H1 (cell line): ENCODE measurements at regions not wholly inside any gene's neighbourhood (a gene's known extent, or its start where the extent isn't known, plus 50 kb on each side); places are given as distances from the start of the nearest gene placed in this dataset.

Source experiments
- CBX5 ChIP-seq: fragments of 300-800, 300-1000 bp; sonication (generic); IDR thresholded peaks from 2 replicates; pipeline ENCODE4 v1.7.1; 2016; ENCODE audit warnings: antibody characterized with exemption, low read length, low read depth
- EP300 ChIP-seq, 2 experiments: IDR thresholded peaks; 1 replicate in 1 of 2; 2 replicates in 1 of 2; pipeline ENCODE4 v1.6.1; 2011 to 2012; ENCODE audit warnings: low read depth in 2 of 2, low read length in 2 of 2, mild to moderate bottlenecking in 2 of 2, borderline replicate concordance in 1 of 2, inconsistent platforms in 1 of 2, moderate library complexity in 1 of 2
- EZH2 ChIP-seq: fragments of 200-600 bp; sonication (generic); IDR thresholded peaks from 2 replicates; pipeline ENCODE4 v1.7.1; 2012; ENCODE audit warnings: low read depth, mild to moderate bottlenecking, moderate library complexity, low read length, inconsistent platforms; ENCODE audit not compliant: severe bottlenecking
- SAP30 ChIP-seq: fragments of 300-600 bp; sonication (generic); IDR thresholded peaks from 2 replicates; pipeline ENCODE4 v1.7.1; 2012; ENCODE audit warnings: low read length, moderate library complexity, mild to moderate bottlenecking, inconsistent platforms; ENCODE audit not compliant: insufficient read depth, insufficient replicate concordance
- TBP ChIP-seq: IDR thresholded peaks from 2 replicates; pipeline ENCODE4 v1.6.1; 2011; ENCODE audit warnings: low read depth, low read length, improper control_type of control experiment
- TF ChIP-seq, protein P1 (sequence below): fragments of 300-600 bp; sonication (generic); IDR thresholded peaks from 2 replicates; pipeline ENCODE4 v1.7.1; 2012; ENCODE audit warnings: low read length, moderate library complexity, mild to moderate bottlenecking, inconsistent platforms; ENCODE audit not compliant: insufficient replicate concordance

DNA sequence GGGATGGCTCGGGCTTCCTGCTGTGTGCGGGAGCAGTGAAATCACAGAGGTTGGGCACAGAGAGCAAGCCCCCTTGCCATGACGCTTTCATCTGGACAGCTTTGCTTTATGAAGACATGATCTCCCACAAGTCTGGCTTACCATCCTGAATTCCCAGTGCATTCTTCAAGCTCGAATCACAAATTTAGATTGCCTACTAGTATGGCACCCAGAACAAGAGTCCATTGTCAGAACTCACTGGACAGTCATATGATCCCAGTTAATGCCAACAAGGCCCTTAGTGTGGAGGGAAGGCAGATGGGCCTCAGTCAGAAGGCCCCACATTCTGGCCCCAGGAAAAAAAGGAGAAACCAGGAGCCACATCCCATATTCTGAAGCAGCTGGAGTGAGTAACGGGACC is 147.3 kb upstream of the FOXQ1 start (continued):
- TF ChIP-seq, protein P1, sequence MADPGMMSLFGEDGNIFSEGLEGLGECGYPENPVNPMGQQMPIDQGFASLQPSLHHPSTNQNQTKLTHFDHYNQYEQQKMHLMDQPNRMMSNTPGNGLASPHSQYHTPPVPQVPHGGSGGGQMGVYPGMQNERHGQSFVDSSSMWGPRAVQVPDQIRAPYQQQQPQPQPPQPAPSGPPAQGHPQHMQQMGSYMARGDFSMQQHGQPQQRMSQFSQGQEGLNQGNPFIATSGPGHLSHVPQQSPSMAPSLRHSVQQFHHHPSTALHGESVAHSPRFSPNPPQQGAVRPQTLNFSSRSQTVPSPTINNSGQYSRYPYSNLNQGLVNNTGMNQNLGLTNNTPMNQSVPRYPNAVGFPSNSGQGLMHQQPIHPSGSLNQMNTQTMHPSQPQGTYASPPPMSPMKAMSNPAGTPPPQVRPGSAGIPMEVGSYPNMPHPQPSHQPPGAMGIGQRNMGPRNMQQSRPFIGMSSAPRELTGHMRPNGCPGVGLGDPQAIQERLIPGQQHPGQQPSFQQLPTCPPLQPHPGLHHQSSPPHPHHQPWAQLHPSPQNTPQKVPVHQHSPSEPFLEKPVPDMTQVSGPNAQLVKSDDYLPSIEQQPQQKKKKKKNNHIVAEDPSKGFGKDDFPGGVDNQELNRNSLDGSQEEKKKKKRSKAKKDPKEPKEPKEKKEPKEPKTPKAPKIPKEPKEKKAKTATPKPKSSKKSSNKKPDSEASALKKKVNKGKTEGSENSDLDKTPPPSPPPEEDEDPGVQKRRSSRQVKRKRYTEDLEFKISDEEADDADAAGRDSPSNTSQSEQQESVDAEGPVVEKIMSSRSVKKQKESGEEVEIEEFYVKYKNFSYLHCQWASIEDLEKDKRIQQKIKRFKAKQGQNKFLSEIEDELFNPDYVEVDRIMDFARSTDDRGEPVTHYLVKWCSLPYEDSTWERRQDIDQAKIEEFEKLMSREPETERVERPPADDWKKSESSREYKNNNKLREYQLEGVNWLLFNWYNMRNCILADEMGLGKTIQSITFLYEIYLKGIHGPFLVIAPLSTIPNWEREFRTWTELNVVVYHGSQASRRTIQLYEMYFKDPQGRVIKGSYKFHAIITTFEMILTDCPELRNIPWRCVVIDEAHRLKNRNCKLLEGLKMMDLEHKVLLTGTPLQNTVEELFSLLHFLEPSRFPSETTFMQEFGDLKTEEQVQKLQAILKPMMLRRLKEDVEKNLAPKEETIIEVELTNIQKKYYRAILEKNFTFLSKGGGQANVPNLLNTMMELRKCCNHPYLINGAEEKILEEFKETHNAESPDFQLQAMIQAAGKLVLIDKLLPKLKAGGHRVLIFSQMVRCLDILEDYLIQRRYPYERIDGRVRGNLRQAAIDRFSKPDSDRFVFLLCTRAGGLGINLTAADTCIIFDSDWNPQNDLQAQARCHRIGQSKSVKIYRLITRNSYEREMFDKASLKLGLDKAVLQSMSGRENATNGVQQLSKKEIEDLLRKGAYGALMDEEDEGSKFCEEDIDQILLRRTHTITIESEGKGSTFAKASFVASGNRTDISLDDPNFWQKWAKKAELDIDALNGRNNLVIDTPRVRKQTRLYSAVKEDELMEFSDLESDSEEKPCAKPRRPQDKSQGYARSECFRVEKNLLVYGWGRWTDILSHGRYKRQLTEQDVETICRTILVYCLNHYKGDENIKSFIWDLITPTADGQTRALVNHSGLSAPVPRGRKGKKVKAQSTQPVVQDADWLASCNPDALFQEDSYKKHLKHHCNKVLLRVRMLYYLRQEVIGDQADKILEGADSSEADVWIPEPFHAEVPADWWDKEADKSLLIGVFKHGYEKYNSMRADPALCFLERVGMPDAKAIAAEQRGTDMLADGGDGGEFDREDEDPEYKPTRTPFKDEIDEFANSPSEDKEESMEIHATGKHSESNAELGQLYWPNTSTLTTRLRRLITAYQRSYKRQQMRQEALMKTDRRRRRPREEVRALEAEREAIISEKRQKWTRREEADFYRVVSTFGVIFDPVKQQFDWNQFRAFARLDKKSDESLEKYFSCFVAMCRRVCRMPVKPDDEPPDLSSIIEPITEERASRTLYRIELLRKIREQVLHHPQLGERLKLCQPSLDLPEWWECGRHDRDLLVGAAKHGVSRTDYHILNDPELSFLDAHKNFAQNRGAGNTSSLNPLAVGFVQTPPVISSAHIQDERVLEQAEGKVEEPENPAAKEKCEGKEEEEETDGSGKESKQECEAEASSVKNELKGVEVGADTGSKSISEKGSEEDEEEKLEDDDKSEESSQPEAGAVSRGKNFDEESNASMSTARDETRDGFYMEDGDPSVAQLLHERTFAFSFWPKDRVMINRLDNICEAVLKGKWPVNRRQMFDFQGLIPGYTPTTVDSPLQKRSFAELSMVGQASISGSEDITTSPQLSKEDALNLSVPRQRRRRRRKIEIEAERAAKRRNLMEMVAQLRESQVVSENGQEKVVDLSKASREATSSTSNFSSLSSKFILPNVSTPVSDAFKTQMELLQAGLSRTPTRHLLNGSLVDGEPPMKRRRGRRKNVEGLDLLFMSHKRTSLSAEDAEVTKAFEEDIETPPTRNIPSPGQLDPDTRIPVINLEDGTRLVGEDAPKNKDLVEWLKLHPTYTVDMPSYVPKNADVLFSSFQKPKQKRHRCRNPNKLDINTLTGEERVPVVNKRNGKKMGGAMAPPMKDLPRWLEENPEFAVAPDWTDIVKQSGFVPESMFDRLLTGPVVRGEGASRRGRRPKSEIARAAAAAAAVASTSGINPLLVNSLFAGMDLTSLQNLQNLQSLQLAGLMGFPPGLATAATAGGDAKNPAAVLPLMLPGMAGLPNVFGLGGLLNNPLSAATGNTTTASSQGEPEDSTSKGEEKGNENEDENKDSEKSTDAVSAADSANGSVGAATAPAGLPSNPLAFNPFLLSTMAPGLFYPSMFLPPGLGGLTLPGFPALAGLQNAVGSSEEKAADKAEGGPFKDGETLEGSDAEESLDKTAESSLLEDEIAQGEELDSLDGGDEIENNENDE = no peak
- TF ChIP-seq CBX5 = no peak
- no peak for TF ChIP-seq EP300 (IDR thresholded peaks at IDR 0.05; ENCODE audit: borderline replicate concordance in 1 of 2, low read depth in 2 of 2, low read length in 2 of 2)
- TF ChIP-seq EZH2 = no peak
- no peak for TF ChIP-seq TBP
- no peak for TF ChIP-seq SAP30
